ENCODE measurements at regions not wholly inside any gene's neighbourhood (a gene's known extent, or its start where the extent isn't known, plus 50 kb on each side); places are given as distances from the start of the nearest gene placed in this dataset.

GRCh38 chr10:8430321-8430720 is 375.8 kb downstream of the GATA3 start:
- no peak for ATAC-seq
- Mint-ChIP-seq H3K27me3 (no peaks in the 10 kb centered on the region), H3K4me3 (no peak overlapping the region), H3K27ac (no peak overlapping the region), H3K36me3 (no peaks in the 10 kb centered on the region), H3K4me1 (no peaks in the 10 kb centered on the region), H3K9me3 (no peaks in the 10 kb centered on the region)

DNA sequence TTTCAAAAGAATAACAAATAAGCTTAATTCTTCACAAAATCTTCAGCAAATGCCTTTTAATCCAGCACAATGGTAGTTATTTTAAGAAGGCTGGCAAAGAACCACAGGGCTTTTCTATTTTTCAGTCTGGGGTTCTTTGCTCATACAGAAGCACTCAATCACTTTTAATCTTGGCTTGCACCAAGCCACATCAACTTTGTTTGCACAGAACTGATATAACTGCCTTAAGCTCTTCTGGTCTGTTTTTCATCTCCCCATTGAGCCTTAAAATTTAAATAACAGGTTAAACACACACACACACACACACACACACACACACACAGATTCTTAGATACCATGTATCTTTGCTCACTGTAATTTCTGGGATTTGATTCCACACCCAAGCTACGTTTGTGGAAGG is 377.0 kb downstream of the GATA3 start:
- Mint-ChIP-seq H3K4me1 (no peaks in the 10 kb centered on the region), H3K27ac (no peak overlapping the region), H3K9me3 (no peaks in the 10 kb centered on the region), H3K27me3 (no peaks in the 10 kb centered on the region), H3K4me3 (no peak overlapping the region), H3K36me3 (no peaks in the 10 kb centered on the region)
- ATAC-seq: no peak

GRCh38 chr10:8435186-8436055 is 380.9 kb downstream of the GATA3 start:
- no peaks in the 10 kb centered on the region for H3K9me3 Mint-ChIP-seq
- no peaks in the 10 kb centered on the region for H3K36me3 Mint-ChIP-seq
- no peak for ATAC-seq
- H3K27me3 Mint-ChIP-seq: no peaks in the 10 kb centered on the region
- no peak overlapping the region for H3K27ac Mint-ChIP-seq
- no peak overlapping the region for H3K4me3 Mint-ChIP-seq
- no peaks in the 10 kb centered on the region for H3K4me1 Mint-ChIP-seq

GRCh38 chr10:8437896-8438295 is 383.4 kb downstream of the GATA3 start:
- ATAC-seq: no peak
- H3K27ac Mint-ChIP-seq: no peak overlapping the region

GRCh38 chr10:8438603-8439002 is 384.1 kb downstream of the GATA3 start:
- no peak for ATAC-seq
- Mint-ChIP-seq H3K27ac (no peak overlapping the region), H3K9me3 (no peaks in the 10 kb centered on the region), H3K27me3 (peaks cover 13% of the 10 kb centered on the region), H3K4me1 (no peaks in the 10 kb centered on the region), H3K4me3 (no peak overlapping the region), H3K36me3 (no peaks in the 10 kb centered on the region)

More at GRCh38 chr10:8437896-8438295, 383.4 kb downstream of the GATA3 start:
- no peaks in the 10 kb centered on the region for H3K4me1 Mint-ChIP-seq
- no peaks in the 10 kb centered on the region for H3K36me3 Mint-ChIP-seq
- H3K4me3 Mint-ChIP-seq: no peak overlapping the region
- H3K9me3 Mint-ChIP-seq: no peaks in the 10 kb centered on the region
- H3K27me3 Mint-ChIP-seq: peaks cover 6% of the 10 kb centered on the region

DNA sequence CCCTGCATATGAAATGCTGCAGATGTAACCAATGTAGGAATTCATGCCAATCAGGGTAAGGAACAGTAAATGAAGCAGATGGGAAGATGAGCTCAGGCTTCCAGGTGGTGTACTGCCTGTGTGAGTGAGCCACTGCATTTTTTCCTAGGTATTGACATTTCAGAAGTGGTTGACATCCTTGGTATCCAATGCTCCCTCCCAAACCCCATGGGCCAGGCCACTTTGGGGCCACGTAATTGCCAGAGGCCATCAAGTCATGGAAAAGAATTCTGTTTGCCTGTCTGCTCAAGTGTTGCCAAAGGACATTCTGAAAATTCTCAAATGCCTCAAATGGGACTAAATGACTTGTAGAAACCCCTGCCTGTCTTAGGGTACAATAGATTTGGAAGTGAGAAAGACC is 384.6 kb downstream of the GATA3 start:
- no peaks in the 10 kb centered on the region for H3K4me1 Mint-ChIP-seq
- peaks cover 13% of the 10 kb centered on the region for H3K27me3 Mint-ChIP-seq
- H3K27ac Mint-ChIP-seq: no peak overlapping the region
- H3K36me3 Mint-ChIP-seq: no peaks in the 10 kb centered on the region
- no peaks in the 10 kb centered on the region for H3K9me3 Mint-ChIP-seq
- no peak overlapping the region for H3K4me3 Mint-ChIP-seq
- ATAC-seq: no peak

GRCh38 chr10:8444630-8445029 is 390.1 kb downstream of the GATA3 start:
- no peaks in the 10 kb centered on the region for H3K9me3 Mint-ChIP-seq
- peak; percentile 54 for ATAC-seq

GRCh38 chr10:8445353-8445752 is 390.9 kb downstream of the GATA3 start:
- no peak for ATAC-seq
- H3K4me3 Mint-ChIP-seq: no peak overlapping the region

More at GRCh38 chr10:8444630-8445029, 390.1 kb downstream of the GATA3 start:
- Mint-ChIP-seq H3K4me3 (no peak overlapping the region), H3K36me3 (no peaks in the 10 kb centered on the region), H3K4me1 (no peaks in the 10 kb centered on the region), H3K27ac (no peak overlapping the region), H3K27me3 (peaks cover 13% of the 10 kb centered on the region)

DNA sequence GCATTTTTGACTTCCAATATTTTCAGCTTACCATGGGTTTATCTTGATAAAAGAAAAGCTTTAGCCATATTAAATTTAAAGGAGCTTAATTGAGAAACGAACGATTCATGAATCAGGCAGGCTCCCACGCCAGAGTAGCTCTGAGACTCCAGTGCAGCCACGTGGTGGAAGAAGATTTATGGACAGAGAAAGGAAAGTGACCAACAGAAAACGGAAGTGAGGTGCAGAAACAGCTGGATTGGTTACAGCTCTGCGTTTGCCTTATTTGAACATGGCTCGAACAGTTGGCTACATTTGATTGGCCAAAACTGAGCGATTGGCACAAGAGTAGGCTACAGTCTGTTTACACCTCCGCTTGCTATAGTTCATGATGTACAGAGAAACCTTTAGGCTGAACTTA is 395.4 kb downstream of the GATA3 start:
- H3K27ac Mint-ChIP-seq: no peak overlapping the region
- H3K27me3 Mint-ChIP-seq: no peaks in the 10 kb centered on the region
- H3K9me3 Mint-ChIP-seq: peaks cover 2% of the 10 kb centered on the region
- no peak for ATAC-seq
- H3K4me3 Mint-ChIP-seq: no peak overlapping the region
- H3K36me3 Mint-ChIP-seq: no peaks in the 10 kb centered on the region
- H3K4me1 Mint-ChIP-seq: no peaks in the 10 kb centered on the region

More at GRCh38 chr10:8445353-8445752, 390.9 kb downstream of the GATA3 start:
- no peak overlapping the region for H3K27ac Mint-ChIP-seq
- no peaks in the 10 kb centered on the region for H3K36me3 Mint-ChIP-seq
- H3K9me3 Mint-ChIP-seq: no peaks in the 10 kb centered on the region
- peaks cover 13% of the 10 kb centered on the region for H3K27me3 Mint-ChIP-seq
- no peaks in the 10 kb centered on the region for H3K4me1 Mint-ChIP-seq

DNA sequence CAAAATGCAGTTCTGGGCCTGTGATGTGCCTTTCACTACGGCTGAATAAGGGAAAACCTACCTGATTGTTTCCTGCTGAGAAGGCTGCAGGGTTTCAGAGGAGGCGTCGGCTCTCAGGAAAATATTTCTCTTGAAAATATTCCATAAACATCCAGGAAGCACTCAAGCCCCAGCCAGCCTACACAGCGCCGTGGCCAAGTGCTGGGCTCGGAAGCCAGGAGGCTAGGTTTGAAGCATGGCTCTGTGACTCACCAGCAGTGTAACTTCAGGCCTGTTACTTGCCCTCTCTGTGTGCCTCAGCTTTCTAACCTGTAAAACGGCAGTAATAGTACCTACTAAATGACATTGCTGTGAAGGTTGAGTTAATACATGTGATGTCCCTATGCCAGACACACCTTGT is 399.1 kb downstream of the GATA3 start:
- H3K4me1 Mint-ChIP-seq: no peaks in the 10 kb centered on the region
- no peaks in the 10 kb centered on the region for H3K27me3 Mint-ChIP-seq
- H3K4me3 Mint-ChIP-seq: no peak overlapping the region
- no peak overlapping the region for H3K27ac Mint-ChIP-seq
- peaks cover 2% of the 10 kb centered on the region for H3K9me3 Mint-ChIP-seq
- no peak for ATAC-seq
- H3K36me3 Mint-ChIP-seq: no peaks in the 10 kb centered on the region

DNA sequence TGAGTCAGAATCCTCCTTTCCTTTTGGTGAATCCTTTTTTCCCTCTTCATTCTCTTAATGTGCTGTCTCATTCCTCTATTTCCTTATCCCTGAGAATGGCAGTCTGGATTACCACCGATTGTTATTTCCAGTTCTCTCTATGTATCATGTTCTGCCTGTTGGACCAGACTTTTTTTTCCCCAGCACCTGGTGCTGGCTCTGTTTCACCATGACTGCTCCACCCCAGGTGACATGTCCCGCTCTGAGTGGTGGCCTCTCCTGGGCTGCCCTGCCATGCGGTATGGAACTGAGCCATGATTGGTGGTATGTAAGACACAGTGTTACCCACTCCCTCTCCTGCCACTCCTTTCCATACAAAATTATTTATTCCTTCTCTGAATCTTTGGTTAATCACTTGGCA is 399.9 kb downstream of the GATA3 start:
- no peak for ATAC-seq
- Mint-ChIP-seq H3K4me1 (no peaks in the 10 kb centered on the region), H3K36me3 (no peaks in the 10 kb centered on the region), H3K27ac (no peak overlapping the region), H3K9me3 (peaks cover 2% of the 10 kb centered on the region), H3K27me3 (no peaks in the 10 kb centered on the region), H3K4me3 (no peak overlapping the region)

GRCh38 chr10:8455181-8455580 is 400.7 kb downstream of the GATA3 start:
- Mint-ChIP-seq H3K4me1 (no peaks in the 10 kb centered on the region), H3K27ac (no peak overlapping the region), H3K36me3 (no peaks in the 10 kb centered on the region), H3K4me3 (no peak overlapping the region), H3K9me3 (peaks cover 2% of the 10 kb centered on the region), H3K27me3 (no peaks in the 10 kb centered on the region)
- ATAC-seq: no peak

GRCh38 chr10:8456386-8456785 is 401.9 kb downstream of the GATA3 start:
- peaks cover 2% of the 10 kb centered on the region for H3K9me3 Mint-ChIP-seq
- no peaks in the 10 kb centered on the region for H3K27me3 Mint-ChIP-seq
- H3K4me3 Mint-ChIP-seq: no peak overlapping the region
- H3K27ac Mint-ChIP-seq: no peak overlapping the region
- no peak for ATAC-seq
- H3K36me3 Mint-ChIP-seq: no peaks in the 10 kb centered on the region
- no peaks in the 10 kb centered on the region for H3K4me1 Mint-ChIP-seq

GRCh38 chr10:8460626-8461025 is 406.1 kb downstream of the GATA3 start:
- no peak for ATAC-seq
- Mint-ChIP-seq H3K4me3 (no peak overlapping the region), H3K36me3 (no peaks in the 10 kb centered on the region), H3K4me1 (no peaks in the 10 kb centered on the region), H3K9me3 (no peaks in the 10 kb centered on the region), H3K27me3 (no peaks in the 10 kb centered on the region), H3K27ac (no peak overlapping the region)

DNA sequence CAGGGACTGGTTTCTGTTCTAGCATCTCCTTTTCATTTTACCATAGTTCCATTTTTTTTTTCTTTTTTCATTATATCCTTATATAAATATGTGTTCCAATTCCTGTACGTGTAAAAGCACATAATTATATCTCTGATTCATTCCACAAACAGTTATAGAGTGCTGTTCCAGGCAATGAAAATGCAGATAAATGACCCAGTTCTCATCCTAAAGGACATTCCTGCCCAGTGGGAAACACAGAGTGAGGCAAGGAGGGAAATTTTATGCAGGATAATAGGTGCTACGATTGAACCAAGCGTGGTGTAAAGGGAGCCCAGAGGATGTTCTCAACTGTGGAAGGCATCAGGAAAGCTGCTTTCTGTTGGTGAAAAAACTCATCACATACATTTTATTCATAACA is 408.1 kb downstream of the GATA3 start:
- no peaks in the 10 kb centered on the region for H3K36me3 Mint-ChIP-seq
- no peak for ATAC-seq
- H3K4me3 Mint-ChIP-seq: no peak overlapping the region
- no peaks in the 10 kb centered on the region for H3K4me1 Mint-ChIP-seq
- H3K9me3 Mint-ChIP-seq: no peaks in the 10 kb centered on the region
- H3K27me3 Mint-ChIP-seq: no peaks in the 10 kb centered on the region
- no peak overlapping the region for H3K27ac Mint-ChIP-seq

DNA sequence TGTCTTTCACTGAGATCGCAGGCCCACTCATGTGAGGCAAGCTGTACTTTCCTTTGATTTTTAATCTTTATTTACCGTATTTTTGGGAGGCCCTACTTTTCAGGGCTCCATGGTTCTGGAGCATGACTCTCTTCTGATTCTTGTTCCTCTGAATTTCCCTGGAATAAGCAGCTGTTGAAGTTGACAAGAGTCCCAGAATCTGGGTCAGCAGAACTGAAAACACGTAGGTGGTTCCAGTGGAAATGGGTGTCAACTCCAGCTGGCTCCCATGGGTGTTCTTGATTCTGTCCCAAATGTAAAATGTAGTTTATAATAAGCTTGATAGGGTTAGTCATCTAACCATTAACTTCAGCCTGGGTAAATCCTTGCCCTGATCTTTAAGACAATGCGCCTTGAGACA is 409.4 kb downstream of the GATA3 start:
- Mint-ChIP-seq H3K9me3 (no peaks in the 10 kb centered on the region), H3K27me3 (no peaks in the 10 kb centered on the region), H3K27ac (no peak overlapping the region), H3K4me3 (no peak overlapping the region), H3K4me1 (no peaks in the 10 kb centered on the region), H3K36me3 (no peaks in the 10 kb centered on the region)
- no peak for ATAC-seq

Data from stimulated activated memory B cell treated with anti-CD40 and anti-IgM and Interleukin-4, amounts not matched to agents 10 μg/mL and 1 μg/mL and 100 μg/mL, for 72 hours (primary cell).